H1 (cell line): ENCODE measurements at regions not wholly inside any gene's neighbourhood (a gene's known extent, or its start where the extent isn't known, plus 50 kb on each side); places are given as distances from the start of the nearest gene placed in this dataset.

Experiments used
- CTCF ChIA-PET: fragments of 300-600 bp; sonication (Branson Sonifier 250); formaldehyde crosslinking; loops from one replicate; lab custom pipeline; 2021; ENCODE audit not compliant: partially characterized antibody; lab: Charles Lee
- POLR2A ChIA-PET: fragments of 300-600 bp; sonication (Branson Sonifier 250); formaldehyde crosslinking; loops from one replicate; lab custom pipeline; 2021; ENCODE audit warnings: inconsistent platforms; ENCODE audit not compliant: partially characterized antibody; lab: Charles Lee
- DNase-seq, 2 experiments: peaks; one replicate each; pipeline versions ENCODE4 v3.0.0 to v3.0.0-alpha.2; 2010 to 2022; ENCODE audit warnings: low spot score in 2 of 2, low read depth in 1 of 2, mixed read lengths in 1 of 2
- FAIRE-seq: peaks from 2 replicates; lab custom pipeline; 2011; peaks lifted over from hg19 to GRCh38; lab: Jason Lieb, UNC
- H2AFZ ChIP-seq: 2 replicates; pipeline ENCODE4 v1.8.1; 2012; ENCODE audit warnings: low read length, inconsistent platforms
- H2AK5ac ChIP-seq: 2 replicates; pipeline ENCODE4 v1.6.1; 2013; ENCODE audit warnings: low read depth, low read length
- H2BK120ac ChIP-seq: replicated peaks from 2 replicates; pipeline ENCODE3; 2013; ENCODE audit warnings: low read depth, low read length, inconsistent platforms
- H2BK12ac ChIP-seq: 2 replicates; pipeline ENCODE4 v1.6.1; 2013; ENCODE audit warnings: low read depth, low read length
- H2BK15ac ChIP-seq: 2 replicates; pipeline ENCODE4 v1.6.1; 2013; ENCODE audit warnings: low read length
- H2BK20ac ChIP-seq: 2 replicates; pipeline ENCODE4 v1.6.1; 2013; ENCODE audit warnings: low read length
- H2BK5ac ChIP-seq: 2 replicates; pipeline ENCODE4 v1.6.1; 2013; ENCODE audit warnings: low read depth, low read length
- H3K14ac ChIP-seq: 2 replicates; pipeline ENCODE4 v1.6.1; 2013; ENCODE audit warnings: inconsistent platforms; ENCODE audit not compliant: insufficient read length
- H3K18ac ChIP-seq: 2 replicates; pipeline ENCODE4 v1.6.1; 2013; ENCODE audit warnings: low read length; ENCODE audit errors: extremely low read depth
- H3K23ac ChIP-seq: 2 replicates; pipeline ENCODE4 v1.6.1; 2013; ENCODE audit warnings: inconsistent platforms; ENCODE audit not compliant: insufficient read length
- H3K23me2 ChIP-seq: 2 replicates; pipeline ENCODE4 v1.6.1; 2013; ENCODE audit warnings: low read depth, low read length
- H3K27ac ChIP-seq: 2 replicates; pipeline ENCODE4 v1.6.1; 2011; ENCODE audit warnings: low read depth, low read length, inconsistent platforms
- H3K27me3 ChIP-seq, 4 experiments: replicated peaks in 1 of 4; 1 replicate in 1 of 4; 2 replicates in 3 of 4; pipeline versions ENCODE4 v1.6.1 to v1.8.1; 2011 to 2013; ENCODE audit warnings: low read length in 3 of 4, mild to moderate bottlenecking in 3 of 4, inconsistent platforms in 2 of 4, mixed read lengths in 2 of 4, moderate library complexity in 1 of 4; ENCODE audit not compliant: control insufficient read depth in 3 of 4, insufficient read depth in 3 of 4; ENCODE audit errors: extremely low read depth in 1 of 4
- H3K36me3 ChIP-seq, 4 experiments: 2 replicates each; pipeline versions ENCODE4 v1.6.1 to v1.8.1; 2011 to 2013; ENCODE audit warnings: mild to moderate bottlenecking in 4 of 4, low read length in 3 of 4, moderate library complexity in 2 of 4, control low read depth in 1 of 4, inconsistent platforms in 1 of 4; ENCODE audit not compliant: insufficient read depth in 4 of 4, control insufficient read depth in 2 of 4
- H3K4ac ChIP-seq: replicated peaks from 2 replicates; pipeline ENCODE3; 2013; ENCODE audit warnings: low read length, low read depth, mixed read lengths, inconsistent platforms; ENCODE audit not compliant: insufficient read length
- H3K4me1 ChIP-seq, 4 experiments: replicated peaks in 1 of 4; 1 replicate in 1 of 4; 2 replicates in 3 of 4; pipeline versions ENCODE4 v1.6.1 to v1.8.1; 2011 to 2013; ENCODE audit warnings: low read length in 3 of 4, inconsistent platforms in 2 of 4, mixed read lengths in 1 of 4; ENCODE audit not compliant: insufficient read depth in 4 of 4, control insufficient read depth in 3 of 4
- H3K4me2 ChIP-seq, 2 experiments: 2 replicates each; pipeline versions ENCODE4 v1.6.1 to v1.8.1; 2011 to 2013; ENCODE audit warnings: low read depth in 2 of 2, low read length in 2 of 2, control low read depth in 1 of 2, inconsistent platforms in 1 of 2, mild to moderate bottlenecking in 1 of 2; ENCODE audit not compliant: insufficient read depth in 1 of 2
- H3K4me3 ChIP-seq, 4 experiments: fragments of 200-600, 300-600 bp in 1 of 4; sonication (generic), shearing (Covaris generic), sonication (Bioruptor Twin) in 1 of 4; 2 replicates each; pipeline versions ENCODE4 v1.5.1 to v1.8.1; 2011 to 2016; ENCODE audit warnings: low read length in 4 of 4, low read depth in 3 of 4, control low read depth in 2 of 4, inconsistent platforms in 2 of 4, mild to moderate bottlenecking in 2 of 4, mixed read lengths in 1 of 4, moderate library complexity in 1 of 4; ENCODE audit not compliant: insufficient read depth in 2 of 4; ENCODE audit errors: extremely low read depth in 1 of 4
- H3K56ac ChIP-seq: replicated peaks from 2 replicates; pipeline ENCODE3; 2013; ENCODE audit warnings: low read depth, mild to moderate bottlenecking, mixed read lengths, low read length, inconsistent platforms; ENCODE audit not compliant: insufficient read length
- H3K79me1 ChIP-seq: 2 replicates; pipeline ENCODE4 v1.6.1; 2013; ENCODE audit warnings: low read depth, low read length, control low read depth
- H3K79me2 ChIP-seq, 2 experiments: 2 replicates each; pipeline versions ENCODE4 v1.6.1 to v1.8.1; 2012 to 2013; ENCODE audit warnings: low read length in 2 of 2, mild to moderate bottlenecking in 2 of 2, inconsistent platforms in 1 of 2; ENCODE audit not compliant: insufficient read depth in 2 of 2, control insufficient read depth in 1 of 2
- H3K9ac ChIP-seq, 4 experiments: replicated peaks in 1 of 4; 1 replicate in 1 of 4; 2 replicates in 3 of 4; pipeline versions ENCODE4 v1.6.1 to v1.8.1; 2011 to 2013; ENCODE audit warnings: low read depth in 3 of 4, low read length in 3 of 4, control low read depth in 2 of 4, mild to moderate bottlenecking in 2 of 4, moderate library complexity in 2 of 4, inconsistent platforms in 1 of 4; ENCODE audit errors: extremely low read depth in 1 of 4
- H3K9me3 ChIP-seq, 2 experiments: 2 replicates each; pipeline versions ENCODE4 v1.6.1 to v1.8.1; 2012 to 2013; ENCODE audit warnings: mild to moderate bottlenecking in 2 of 2, moderate library complexity in 2 of 2, control low read depth in 1 of 2, inconsistent platforms in 1 of 2, low read depth in 1 of 2, low read length in 1 of 2, mixed read lengths in 1 of 2; ENCODE audit not compliant: insufficient read depth in 2 of 2
- H4K20me1 ChIP-seq, 2 experiments: replicated peaks in 1 of 2; 2 replicates each; pipeline versions ENCODE3 to v1.8.1; 2011 to 2013; ENCODE audit warnings: inconsistent platforms in 2 of 2, low read length in 2 of 2, mild to moderate bottlenecking in 1 of 2; ENCODE audit not compliant: insufficient read depth in 2 of 2, control insufficient read depth in 1 of 2
- H4K5ac ChIP-seq: 2 replicates; pipeline ENCODE4 v1.6.1; 2013; ENCODE audit warnings: low read length, low read depth, mixed read lengths, inconsistent platforms; ENCODE audit not compliant: insufficient read length
- H4K8ac ChIP-seq: 2 replicates; pipeline ENCODE4 v1.8.0; 2013; ENCODE audit warnings: mild to moderate bottlenecking, moderate library complexity, low read length, inconsistent platforms; ENCODE audit not compliant: insufficient read depth; ENCODE audit errors: extremely low read depth
- H4K91ac ChIP-seq: replicated peaks from 2 replicates; pipeline ENCODE3; 2013; ENCODE audit warnings: low read length, mixed read lengths, inconsistent platforms; ENCODE audit not compliant: insufficient read length
- ASH2L ChIP-seq: fragments of 200-600, 300-600 bp; sonication (generic); IDR thresholded peaks from one replicate; pipeline ENCODE4 v1.7.1; 2017; ENCODE audit warnings: low read length
- BACH1 ChIP-seq: IDR thresholded peaks from 2 replicates; pipeline ENCODE4 v1.6.1; 2012; ENCODE audit warnings: low read length, improper control_type of control experiment
- BRCA1 ChIP-seq: IDR thresholded peaks from 2 replicates; pipeline ENCODE4 v1.6.1; 2012; ENCODE audit warnings: low read depth, low read length, improper control_type of control experiment
- CHD2 ChIP-seq: IDR thresholded peaks from 2 replicates; pipeline ENCODE4 v1.6.1; 2012; ENCODE audit warnings: low read length, improper control_type of control experiment
- FOSL1 ChIP-seq: IDR thresholded peaks from 2 replicates; pipeline ENCODE4 v1.6.1; 2011; ENCODE audit warnings: mild to moderate bottlenecking, low read depth, low read length, moderate library complexity; ENCODE audit not compliant: insufficient read depth
- GABPA ChIP-seq: IDR thresholded peaks from 2 replicates; pipeline ENCODE4 v1.6.1; 2011; ENCODE audit warnings: mild to moderate bottlenecking, low read length, moderate library complexity, borderline replicate concordance; ENCODE audit not compliant: insufficient read depth
- KDM1A ChIP-seq: fragments of 200-600, 300-600 bp; sonication (generic); IDR thresholded peaks from 2 replicates; pipeline ENCODE4 v1.7.1; 2016; ENCODE audit warnings: mild to moderate bottlenecking, low read length, borderline replicate concordance
- PHF8 ChIP-seq: fragments of 200-600 bp; sonication (generic); conservative IDR thresholded peaks from 2 replicates; pipeline ENCODE4 v1.7.1; 2012; ENCODE audit warnings: low read depth, mild to moderate bottlenecking, inconsistent platforms, low read length, moderate library complexity
- RNF2 ChIP-seq: fragments of 200-900, 300-1000 bp; sonication (generic); IDR thresholded peaks from 2 replicates; pipeline ENCODE4 v1.7.1; 2016; ENCODE audit warnings: borderline replicate concordance, low read depth, mild to moderate bottlenecking, antibody characterized with exemption, low read length; ENCODE audit not compliant: poor library complexity, severe bottlenecking; ENCODE audit errors: missing control alignments
- SRF ChIP-seq: IDR thresholded peaks from 2 replicates; pipeline ENCODE4 v1.6.1; 2011; ENCODE audit warnings: mild to moderate bottlenecking, low read depth, low read length, moderate library complexity
- TAF7 ChIP-seq: optimal IDR thresholded peaks from 2 replicates; pipeline ENCODE3; 2011; ENCODE audit warnings: low read depth, mild to moderate bottlenecking, inconsistent platforms, low read length, moderate library complexity, borderline replicate concordance
- TBP ChIP-seq: IDR thresholded peaks from 2 replicates; pipeline ENCODE4 v1.6.1; 2011; ENCODE audit warnings: low read depth, low read length, improper control_type of control experiment
- WGBS, 2 experiments: shearing (Covaris generic) in 1 of 2; methylation state at CpG; one replicate each; pipeline versions ENCODE4 v1.1.6 to v1.1.7; 2013 to 2015; ENCODE audit warnings: low lambda C conversion rate in 2 of 2, mixed read lengths in 2 of 2, inconsistent platforms in 1 of 2, low coverage in 1 of 2, missing lambda C conversion rate in 1 of 2; ENCODE audit not compliant: insufficient replicate concordance in 2 of 2, insufficient coverage in 1 of 2, insufficient read length in 1 of 2; ENCODE audit errors: extremely low coverage in 1 of 2, missing lambda C conversion rate in 1 of 2; 5-methylcytosine and 5-hydroxymethylcytosine counted together
- TF ChIP-seq, protein P1 (sequence below): IDR thresholded peaks from 2 replicates; pipeline ENCODE4 v1.6.1; 2012; ENCODE audit warnings: inconsistent platforms

DNA sequence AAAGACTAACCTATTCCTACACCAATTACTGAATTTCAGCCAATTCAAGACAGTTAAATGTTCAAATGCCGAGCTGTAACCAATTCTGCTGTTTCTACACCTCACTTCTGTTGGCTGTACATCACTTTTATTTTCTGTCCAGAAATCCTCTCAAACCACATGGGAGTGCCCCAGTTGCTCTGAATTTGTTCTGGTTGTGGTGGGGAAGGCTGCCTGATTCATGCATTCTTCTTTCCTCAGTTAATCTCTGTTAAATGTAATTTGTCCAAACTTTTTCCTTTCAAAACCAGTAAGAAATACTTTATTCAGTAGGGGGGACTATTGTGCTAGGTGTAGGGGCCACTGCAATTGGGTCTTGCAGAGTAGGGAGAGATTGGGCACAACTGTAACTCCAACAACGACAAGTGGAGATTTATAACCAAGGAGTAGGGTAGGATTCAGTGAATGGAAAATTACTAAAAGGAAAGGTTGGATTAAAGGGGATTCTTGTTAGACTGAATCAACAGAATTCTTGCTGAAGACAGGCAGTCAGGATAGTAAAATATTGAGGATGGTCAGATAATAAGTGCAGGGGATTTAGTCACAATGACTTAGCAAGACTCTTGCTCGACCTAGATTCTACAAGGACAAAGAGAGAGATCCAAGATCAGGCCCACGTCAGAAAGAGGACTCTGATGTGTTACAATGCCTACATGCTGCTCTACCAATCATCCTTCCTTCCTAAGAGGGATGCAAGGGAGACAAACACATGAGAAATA is 593.5 kb upstream of the FAT3 start:
- H3K79me2 ChIP-seq: no peaks in the 10 kb centered on the region
- no peak overlapping the region for H4K8ac ChIP-seq
- H3K4me3 ChIP-seq: no peak overlapping the region
- 0 out of 2 replicates have a peak overlapping the region, but pooled peaks have one; percentile 88 for H2AFZ ChIP-seq
- H3K23ac ChIP-seq: no peak overlapping the region
- no peak overlapping the region for H3K56ac ChIP-seq
- no peak overlapping the region for H2BK120ac ChIP-seq
- H3K27me3 ChIP-seq: no peaks in the 10 kb centered on the region
- H3K79me1 ChIP-seq: no peaks in the 10 kb centered on the region
- POLR2A ChIA-PET: no interaction called here
- no peaks in the 10 kb centered on the region for H3K9me3 ChIP-seq
- FAIRE-seq: no peak
- no peak overlapping the region for H3K14ac ChIP-seq
- DNase-seq: no peak
- H2AK5ac ChIP-seq: no peak overlapping the region
- no peak overlapping the region for H4K91ac ChIP-seq
- H3K27ac ChIP-seq: no peak overlapping the region
- no peak overlapping the region for H4K5ac ChIP-seq
- H2BK12ac ChIP-seq: no peak overlapping the region
- H2BK5ac ChIP-seq: no peak overlapping the region
- H3K23me2 ChIP-seq: no peaks in the 10 kb centered on the region
- no peak overlapping the region for H3K4me2 ChIP-seq
- H3K9ac ChIP-seq: no peak overlapping the region
- no peaks in the 10 kb centered on the region for H3K4me1 ChIP-seq
- CTCF ChIA-PET: no interaction called here
- H2BK20ac ChIP-seq: no peak overlapping the region
- no peaks in the 10 kb centered on the region for H3K36me3 ChIP-seq
- no peaks in the 10 kb centered on the region for H4K20me1 ChIP-seq
- no peak overlapping the region for H2BK15ac ChIP-seq
- no peak overlapping the region for H3K4ac ChIP-seq
- WGBS, 2 experiments: 91% methylated on average over 4 of the region's 4 CpGs; no CpG with 5 or more reads in 1 of the 2 experiments
- no peak overlapping the region for H3K18ac ChIP-seq
- TF ChIP-seq ASH2L: no peak
- no peak for TF ChIP-seq FOSL1
- no peak for TF ChIP-seq TBP
- no peak for TF ChIP-seq CHD2
- TF ChIP-seq BRCA1: no peak
- TF ChIP-seq GABPA: no peak
- no peak for TF ChIP-seq SRF
- TF ChIP-seq PHF8: no peak
- TF ChIP-seq, protein P1, sequence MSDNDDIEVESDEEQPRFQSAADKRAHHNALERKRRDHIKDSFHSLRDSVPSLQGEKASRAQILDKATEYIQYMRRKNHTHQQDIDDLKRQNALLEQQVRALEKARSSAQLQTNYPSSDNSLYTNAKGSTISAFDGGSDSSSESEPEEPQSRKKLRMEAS: no peak
- TF ChIP-seq KDM1A: no peak
- no peak for TF ChIP-seq TAF7
- TF ChIP-seq RNF2: no peak
- no peak for TF ChIP-seq BACH1
